CD4-positive, alpha-beta T cell treated with Interleukin-6 at 100 ng/mL for 8 hours (primary cell): ENCODE measurements at regions not wholly inside any gene's neighbourhood (a gene's known extent, or its start where the extent isn't known, plus 50 kb on each side); places are given as distances from the start of the nearest gene placed in this dataset.

Source experiments
- DNase-seq: peaks from one replicate; pipeline ENCODE4 v3.0.0-alpha.2; 2020; ENCODE audit warnings: mixed read lengths, low spot score

- no peak for DNase-seq
Observed at GRCh38 chr2:128534688-128535392, 216.2 kb upstream of the HS6ST1 start.

- DNase-seq: no peak
Observed at GRCh38 chr2:128535953-128536352, 217.3 kb upstream of the HS6ST1 start.

GRCh38 chr2:128536925-128537620, 218.4 kb upstream of the HS6ST1 start:
- DNase-seq: no peak

DNA sequence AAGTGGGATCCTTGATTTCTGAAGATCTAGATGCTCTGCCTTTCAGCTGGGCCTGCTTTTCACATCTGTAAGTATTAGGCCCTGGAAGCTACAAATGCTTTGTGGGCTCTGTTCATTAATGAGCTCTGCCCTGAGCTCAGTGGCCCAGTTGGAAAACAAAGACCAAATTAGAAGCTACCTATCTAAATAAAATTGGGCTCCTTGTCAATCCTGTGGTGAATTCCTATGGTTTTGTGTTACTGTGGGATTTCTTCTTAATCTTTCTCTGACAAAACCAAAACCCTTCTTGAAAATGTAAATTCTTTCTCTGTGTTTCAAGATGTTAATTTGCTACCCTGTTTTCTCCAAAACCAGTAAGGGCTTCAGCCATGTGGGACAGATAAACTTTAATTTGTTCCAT, 219.0 kb upstream of the HS6ST1 start:
- no peak for DNase-seq

DNA sequence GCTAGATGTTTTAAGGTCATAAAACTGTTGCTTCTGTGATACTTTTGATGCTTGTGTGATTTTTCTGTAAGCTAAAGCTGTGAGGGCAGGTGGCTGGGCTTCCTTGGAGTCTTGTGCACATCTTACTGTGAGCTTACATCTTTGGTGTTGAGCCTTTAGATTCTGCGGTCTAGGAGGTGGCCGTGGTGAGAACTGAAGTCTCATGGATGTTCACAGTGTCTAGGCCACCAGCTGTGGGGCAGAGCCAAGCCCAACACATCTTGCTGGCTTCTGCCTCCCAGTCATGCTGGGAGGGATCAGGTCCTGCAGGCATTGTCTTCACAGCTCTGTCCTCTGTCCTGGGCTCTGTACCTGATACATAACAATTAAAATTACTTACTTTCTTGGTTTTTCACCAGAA, 219.7 kb upstream of the HS6ST1 start:
- DNase-seq: no peak

DNA sequence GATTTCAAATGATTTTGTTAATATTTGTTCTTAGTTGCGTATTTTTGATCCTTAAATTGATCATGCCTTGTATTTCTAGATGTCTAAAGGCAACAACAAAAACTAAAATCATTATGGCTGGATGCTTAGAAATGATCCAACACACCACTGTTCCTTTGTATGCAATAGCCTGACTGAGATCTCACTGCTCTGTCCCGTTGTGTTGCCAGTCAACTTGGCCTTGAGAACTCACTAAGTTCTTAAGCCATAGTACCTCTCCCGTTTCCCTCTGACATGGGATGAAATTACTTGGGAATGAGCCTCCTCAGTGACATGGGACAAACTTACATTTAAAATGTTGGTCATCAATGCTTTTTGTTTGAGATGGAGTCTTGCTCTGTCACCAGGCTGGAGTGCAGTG, 222.0 kb upstream of the HS6ST1 start:
- DNase-seq: no peak

- no peak for DNase-seq
Observed at GRCh38 chr2:128541448-128541847, 222.8 kb upstream of the HS6ST1 start.

DNA sequence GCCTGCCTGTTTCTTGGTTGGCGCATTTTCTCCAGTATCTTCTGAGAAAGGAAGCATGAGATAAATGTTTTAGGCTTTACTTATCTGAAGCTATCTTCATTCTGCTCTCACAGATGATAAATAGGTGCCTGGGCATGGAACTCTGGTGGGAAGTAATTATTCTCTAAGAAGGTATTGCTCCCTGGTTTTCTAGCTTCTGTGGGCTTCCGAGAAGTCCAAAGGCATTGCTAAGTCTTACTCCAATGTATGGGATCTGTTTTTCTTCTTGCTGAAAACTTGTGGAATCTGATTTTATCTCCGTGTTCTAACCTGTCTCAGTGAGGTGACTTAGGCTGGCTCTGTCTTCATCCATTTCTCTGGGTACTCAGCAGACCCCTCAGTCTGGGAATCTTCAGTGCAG, 224.4 kb upstream of the HS6ST1 start:
- no peak for DNase-seq

GRCh38 chr2:128543646-128544045, 225.0 kb upstream of the HS6ST1 start:
- DNase-seq: no peak

- no peak for DNase-seq
Observed at GRCh38 chr2:128544321-128545037, 225.8 kb upstream of the HS6ST1 start.

DNA sequence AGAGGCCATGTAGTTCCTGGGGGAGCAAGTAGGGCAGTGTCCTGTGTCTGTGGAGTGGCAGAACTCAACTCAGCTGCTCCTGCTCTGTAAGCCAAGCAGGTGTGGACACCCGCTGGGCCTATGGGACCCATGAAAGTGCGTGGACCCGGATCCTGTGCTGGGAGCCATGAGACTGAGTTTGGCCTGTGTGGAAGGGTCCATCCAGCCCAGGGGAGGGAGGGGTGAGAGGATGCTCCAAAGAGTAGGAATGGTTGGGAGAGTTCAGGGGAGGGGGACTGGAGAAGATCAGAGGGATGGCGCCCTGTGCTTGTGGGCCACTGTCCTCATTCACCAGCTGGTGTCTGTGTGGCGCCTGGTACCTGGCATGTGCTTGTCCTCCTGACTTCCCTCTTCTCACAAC, 226.4 kb upstream of the HS6ST1 start:
- no peak for DNase-seq

GRCh38 chr2:128545829-128546228, 227.2 kb upstream of the HS6ST1 start:
- DNase-seq: no peak

DNA sequence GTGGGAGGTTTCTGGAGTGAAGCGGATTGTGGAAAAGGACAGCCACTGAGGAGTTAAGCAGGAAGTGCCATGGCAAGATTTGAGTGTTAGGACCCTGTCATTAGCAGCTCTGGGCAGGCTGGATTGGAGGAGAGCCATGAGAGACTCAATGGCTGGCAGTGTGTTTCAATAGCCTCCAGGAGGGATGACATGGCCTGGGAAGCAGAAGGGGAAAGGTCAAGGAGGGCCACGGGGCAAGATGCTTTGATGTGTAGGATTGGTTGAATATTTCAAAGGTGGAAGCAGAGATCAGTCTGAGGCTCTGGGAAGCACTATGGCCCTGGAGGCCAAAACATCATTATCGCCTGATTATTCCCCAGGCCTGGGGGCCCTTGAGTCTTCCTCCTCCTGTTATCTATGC, 229.0 kb upstream of the HS6ST1 start:
- DNase-seq: no peak

GRCh38 chr2:128548461-128548891, 229.8 kb upstream of the HS6ST1 start:
- no peak for DNase-seq

DNA sequence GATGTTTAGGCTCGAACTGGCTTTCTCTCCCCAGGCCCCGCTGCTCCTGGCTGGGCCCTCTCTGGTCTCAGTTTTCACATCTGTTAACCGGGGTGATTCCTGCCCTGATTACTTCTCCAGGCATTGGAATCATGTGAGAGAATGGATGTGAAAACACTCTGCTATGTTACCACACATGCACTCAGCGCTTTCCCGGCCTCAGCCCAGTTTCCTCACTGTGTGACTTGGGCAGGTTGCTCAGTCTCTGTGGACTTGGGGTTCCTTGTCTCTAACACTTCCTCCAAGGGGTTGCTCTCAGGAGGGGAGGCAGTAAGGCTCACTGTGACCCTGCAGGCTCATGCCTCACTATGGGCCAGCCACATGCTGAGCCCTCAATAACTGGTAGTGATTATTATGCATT, 230.4 kb upstream of the HS6ST1 start:
- no peak for DNase-seq

GRCh38 chr2:128549646-128550260, 231.1 kb upstream of the HS6ST1 start:
- no peak for DNase-seq

DNA sequence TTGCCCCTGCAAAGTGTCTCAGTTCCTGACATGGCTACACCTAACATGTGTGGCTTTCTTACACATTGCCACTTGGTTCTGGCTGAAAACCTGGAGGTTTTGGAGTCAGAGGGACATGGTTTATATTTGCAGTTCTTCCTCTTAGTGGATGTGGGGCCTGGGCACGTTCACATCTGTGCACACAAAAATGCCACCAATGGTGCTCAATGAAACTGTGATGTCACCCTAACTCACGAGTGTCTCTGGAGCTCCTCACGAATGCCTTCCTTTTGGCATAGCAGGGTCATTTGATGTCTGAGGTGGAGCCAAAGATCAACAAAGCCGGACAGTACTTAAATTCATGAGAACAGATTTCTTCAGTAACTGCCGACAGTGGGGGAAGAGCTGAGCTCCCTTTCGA, 231.7 kb upstream of the HS6ST1 start:
- no peak for DNase-seq

GRCh38 chr2:128550801-128551416, 232.2 kb upstream of the HS6ST1 start:
- DNase-seq: no peak

DNA sequence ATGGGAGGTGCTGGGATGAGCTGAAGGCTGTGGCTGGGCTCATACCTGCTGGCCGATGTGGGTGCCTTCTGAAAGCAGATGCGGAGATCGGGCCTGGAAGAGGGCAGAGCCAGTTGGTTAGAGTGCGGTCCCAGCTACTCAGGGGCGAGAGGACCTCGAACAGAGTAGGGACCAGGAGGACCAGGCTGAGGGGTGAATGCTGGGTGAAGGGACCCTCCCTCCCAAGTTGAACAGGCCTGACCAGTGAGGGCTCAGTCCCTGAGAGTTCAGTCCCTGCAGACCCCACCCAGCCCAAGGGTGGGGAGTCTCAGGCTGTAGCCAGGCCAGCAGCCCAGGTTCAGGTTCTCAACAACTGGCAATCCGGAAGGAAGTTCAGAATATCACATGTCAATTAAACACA, 232.8 kb upstream of the HS6ST1 start:
- DNase-seq: no peak

GRCh38 chr2:128552141-128552805, 233.6 kb upstream of the HS6ST1 start:
- no peak for DNase-seq

DNA sequence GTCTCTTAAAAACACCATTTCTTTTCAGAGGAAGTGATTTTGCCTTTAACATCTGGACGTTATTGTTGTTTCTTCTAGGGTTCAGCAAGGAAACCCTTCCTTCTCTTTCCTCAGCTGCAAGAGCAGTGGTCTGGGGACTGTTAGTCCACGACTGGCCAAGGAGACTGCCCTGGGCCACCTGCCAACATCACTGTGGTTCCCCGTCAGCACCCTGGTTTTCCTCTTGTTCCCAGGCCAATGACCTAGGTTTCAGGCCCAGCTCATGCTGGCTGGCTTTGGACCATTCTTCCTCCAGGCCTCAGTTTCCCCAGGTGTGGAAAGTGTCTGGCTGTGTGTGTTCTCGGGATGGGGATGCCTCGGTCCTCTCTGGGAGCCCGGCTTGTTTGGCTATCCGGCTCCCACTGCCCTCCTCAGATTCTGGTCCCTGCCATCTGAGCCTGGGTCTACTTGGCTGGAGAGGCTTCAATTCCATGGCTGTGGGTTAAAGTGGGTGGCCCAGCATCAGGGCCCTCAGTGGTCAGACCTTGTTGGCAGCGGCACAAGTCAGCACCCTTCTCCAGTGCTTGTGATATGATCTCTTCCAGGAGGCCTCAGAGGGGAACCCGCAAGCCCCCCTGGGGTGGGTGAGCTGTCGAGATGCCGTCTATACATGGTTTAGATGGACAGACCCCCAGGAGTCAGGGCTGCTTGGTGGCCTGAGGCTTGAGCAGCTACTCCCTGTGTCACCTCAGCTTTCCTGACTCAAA, 234.3 kb upstream of the HS6ST1 start:
- DNase-seq: no peak
